ENCODE measurements at regions not wholly inside any gene's neighbourhood (a gene's known extent, or its start where the extent isn't known, plus 50 kb on each side); places are given as distances from the start of the nearest gene placed in this dataset.

- no peak for TF ChIP-seq EP300 (IDR thresholded peaks at IDR 0.05)
- TF ChIP-seq CTCF (IDR thresholded peaks at IDR 0.05): no peak
- TF ChIP-seq POLR2A (IDR thresholded peaks at IDR 0.05): no peak
- intact Hi-C loops (cut with DNase I): no loop called here
- DNase-seq: no peak
- Histone ChIP-seq H3K4me1 (ENCODE audit: insufficient read depth) (no peaks in the 10 kb centered on the region), H3K9me3 (no peaks in the 10 kb centered on the region), H3K27ac (no peak overlapping the region), H3K36me3 (no peaks in the 10 kb centered on the region), H3K27me3 (no peaks in the 10 kb centered on the region), H3K4me3 (no peak overlapping the region)
- WGBS, 3 donors: 52 to 82% (median 80%) methylated on average over 2 of the region's 2 CpGs
These were observed 66.8 kb upstream of the ALDH1A3 start for GRCh38 chr15:100812802-100813201.

GRCh38 chr15:100818927-100819326 is 60.7 kb upstream of the ALDH1A3 start:
- Histone ChIP-seq H3K36me3 (no peaks in the 10 kb centered on the region), H3K4me1 (ENCODE audit: insufficient read depth) (no peaks in the 10 kb centered on the region), H3K4me3 (no peak overlapping the region), H3K9me3 (no peaks in the 10 kb centered on the region), H3K27me3 (no peaks in the 10 kb centered on the region), H3K27ac (no peak overlapping the region)
- intact Hi-C loops (cut with DNase I): no loop called here
- no peak for TF ChIP-seq CTCF (IDR thresholded peaks at IDR 0.05)
- TF ChIP-seq POLR2A (IDR thresholded peaks at IDR 0.05): no peak
- TF ChIP-seq EP300 (IDR thresholded peaks at IDR 0.05): no peak
- WGBS, 3 donors: 41 to 45% (median 42%) methylated on average over 3 of the region's 3 CpGs
- DNase-seq: no peak

GRCh38 chr15:100820528-100820927 is 59.1 kb upstream of the ALDH1A3 start:
- Histone ChIP-seq H3K27ac (no peak overlapping the region), H3K4me1 (ENCODE audit: insufficient read depth) (no peaks in the 10 kb centered on the region), H3K4me3 (no peak overlapping the region), H3K36me3 (no peaks in the 10 kb centered on the region), H3K27me3 (no peaks in the 10 kb centered on the region), H3K9me3 (no peaks in the 10 kb centered on the region)
- TF ChIP-seq POLR2A (IDR thresholded peaks at IDR 0.05): no peak
- no peak for TF ChIP-seq CTCF (IDR thresholded peaks at IDR 0.05)
- TF ChIP-seq EP300 (IDR thresholded peaks at IDR 0.05): no peak
- intact Hi-C loops (cut with DNase I): no loop called here
- DNase-seq: no peak
- WGBS, 3 donors: 57 to 66% (median 61%) methylated on average over 4 of the region's 4 CpGs

- Histone ChIP-seq H3K36me3 (no peaks in the 10 kb centered on the region), H3K9me3 (no peaks in the 10 kb centered on the region), H3K27me3 (no peaks in the 10 kb centered on the region), H3K4me1 (ENCODE audit: insufficient read depth) (no peaks in the 10 kb centered on the region), H3K4me3 (no peak overlapping the region), H3K27ac (no peak overlapping the region)
- no peak for TF ChIP-seq POLR2A (IDR thresholded peaks at IDR 0.05)
- intact Hi-C loops (cut with DNase I): no loop called here
- no peak for DNase-seq
These were observed 58.3 kb upstream of the ALDH1A3 start for GRCh38 chr15:100821327-100821726.

GRCh38 chr15:100824211-100824610 is 55.4 kb upstream of the ALDH1A3 start:
- no peaks in the 10 kb centered on the region for H3K9me3 ChIP-seq
- 42 to 60% (median 43%) methylated on average over 5 of the region's 5 CpGs for WGBS, 3 donors
- no peak for DNase-seq
- intact Hi-C loops (cut with DNase I): no loop called here
- H3K27me3 ChIP-seq: no peaks in the 10 kb centered on the region
- H3K4me3 ChIP-seq: no peak overlapping the region
- no peak overlapping the region for H3K27ac ChIP-seq
- no peaks in the 10 kb centered on the region for H3K36me3 ChIP-seq
- TF ChIP-seq EP300 (IDR thresholded peaks at IDR 0.05) (no peak), CTCF (IDR thresholded peaks at IDR 0.05) (no peak), POLR2A (IDR thresholded peaks at IDR 0.05) (no peak)
- H3K4me1 ChIP-seq (ENCODE audit: insufficient read depth): no peaks in the 10 kb centered on the region

Measured in ovary (tissue), 7 donors.